SH-SY5Y (cell line): ENCODE measurements at regions not wholly inside any gene's neighbourhood (a gene's known extent, or its start where the extent isn't known, plus 50 kb on each side); places are given as distances from the start of the nearest gene placed in this dataset.

Source experiments
- GATA2 ChIP-seq: IDR thresholded peaks from 2 replicates; pipeline ENCODE4 v1.6.1; 2011; ENCODE audit warnings: mild to moderate bottlenecking, low read depth, low read length
- GATA3 ChIP-seq: IDR thresholded peaks from 2 replicates; pipeline ENCODE4 v1.6.1; 2011; ENCODE audit warnings: low read depth, mild to moderate bottlenecking, low read length, moderate library complexity

- TF ChIP-seq GATA2 (no peak), GATA3 (no peak)
Measured at GRCh38 chr6:139844907-139845306, 470.5 kb upstream of the CITED2 start.
